HG02642 (cell line): ENCODE measurements at regions not wholly inside any gene's neighbourhood (a gene's known extent, or its start where the extent isn't known, plus 50 kb on each side); places are given as distances from the start of the nearest gene placed in this dataset.

Experiments
- ATAC-seq: cut with Tn5 transposase; IDR thresholded peaks from one replicate; pipeline ENCODE4 v1.9.1; 2021; ENCODE audit warnings: mild to moderate bottlenecking; ENCODE audit not compliant: unreplicated experiment, poor library complexity

- no peak for ATAC-seq
Observed at GRCh38 chr9:81141961-81142360, 547.4 kb downstream of the TLE1 start.

- ATAC-seq, result no peak
Observed at GRCh38 chr9:81137976-81138568, 551.3 kb downstream of the TLE1 start.

GRCh38 chr9:81132796-81133195 is 556.6 kb downstream of the TLE1 start:
- no peak for ATAC-seq

GRCh38 chr9:81132318-81132717 is 557.0 kb downstream of the TLE1 start:
- ATAC-seq, result no peak

- no peak for ATAC-seq
Observed at GRCh38 chr9:81128701-81129100, 560.6 kb downstream of the TLE1 start.

GRCh38 chr9:81125446-81126092 is 563.8 kb downstream of the TLE1 start:
- ATAC-seq, result no peak

GRCh38 chr9:81123526-81123925 is 565.8 kb downstream of the TLE1 start:
- ATAC-seq, result no peak

GRCh38 chr9:81122749-81123148 is 566.6 kb downstream of the TLE1 start:
- ATAC-seq, result no peak

- ATAC-seq, result no peak
Observed at GRCh38 chr9:81119591-81119990, 569.8 kb downstream of the TLE1 start.

- no peak for ATAC-seq
Observed at GRCh38 chr9:81118416-81118815, 570.9 kb downstream of the TLE1 start.

GRCh38 chr9:81116340-81117137 is 572.8 kb downstream of the TLE1 start:
- ATAC-seq, result no peak

- peak; percentile 48 for ATAC-seq
Observed at GRCh38 chr9:81113453-81114124, 575.8 kb downstream of the TLE1 start.

GRCh38 chr9:81112627-81113452 is 576.5 kb downstream of the TLE1 start:
- ATAC-seq, result no peak

- ATAC-seq, result no peak
Observed at GRCh38 chr9:81108821-81109220, 580.5 kb downstream of the TLE1 start.

- no peak for ATAC-seq
Observed at GRCh38 chr9:81108391-81108790, 581.0 kb downstream of the TLE1 start.

GRCh38 chr9:81103597-81104471 is 585.5 kb downstream of the TLE1 start:
- ATAC-seq, result no peak

GRCh38 chr9:81097131-81097847 is 592.1 kb downstream of the TLE1 start:
- ATAC-seq, result no peak

- no peak for ATAC-seq
Observed at GRCh38 chr9:81096625-81097024, 592.7 kb downstream of the TLE1 start.

- ATAC-seq, result no peak
Observed at GRCh38 chr9:81092057-81092456, 597.3 kb downstream of the TLE1 start.
